CD14-positive monocyte (primary cell): ENCODE measurements at regions not wholly inside any gene's neighbourhood (a gene's known extent, or its start where the extent isn't known, plus 50 kb on each side); places are given as distances from the start of the nearest gene placed in this dataset.

Source experiments
- DNase-seq, 3 donors: peaks; one replicate each; pipeline ENCODE4 v3.0.0-alpha.2; 2011 to 2022
- H2AFZ ChIP-seq: 2 replicates; pipeline ENCODE4 v1.6.0; 2012; ENCODE audit warnings: mild to moderate bottlenecking, low read depth, low read length, inconsistent platforms; ENCODE audit not compliant: insufficient read depth, poor library complexity, severe bottlenecking
- H3K27ac ChIP-seq, 2 donors: 1 replicate in 1 of 2; 2 replicates in 1 of 2; pipeline ENCODE4 v1.5.1; 2012 to 2013; ENCODE audit warnings: low read length in 2 of 2, control low read depth in 1 of 2, inconsistent platforms in 1 of 2, low read depth in 1 of 2, mild to moderate bottlenecking in 1 of 2
- H3K27me3 ChIP-seq, 2 donors: one replicate each; pipeline versions ENCODE4 v1.6.0 to v1.6.1; 2011 to 2013; ENCODE audit warnings: low read length in 2 of 2; ENCODE audit not compliant: control insufficient read depth in 2 of 2, insufficient read depth in 2 of 2
- H3K36me3 ChIP-seq, 2 donors: replicated peaks in 1 of 2; 1 replicate in 1 of 2; 2 replicates in 1 of 2; pipeline versions ENCODE4 v1.5.1 to v1.6.1; 2012 to 2013; ENCODE audit warnings: low read length in 2 of 2, control low read depth in 1 of 2, inconsistent platforms in 1 of 2, mild to moderate bottlenecking in 1 of 2; ENCODE audit not compliant: insufficient read depth in 2 of 2, control insufficient read depth in 1 of 2
- H3K4me1 ChIP-seq, 2 donors: 1 replicate in 1 of 2; 2 replicates in 1 of 2; pipeline versions ENCODE4 v1.5.1 to v1.6.1; 2012 to 2013; ENCODE audit warnings: low read length in 2 of 2, control low read depth in 1 of 2, inconsistent platforms in 1 of 2, mild to moderate bottlenecking in 1 of 2, moderate library complexity in 1 of 2; ENCODE audit not compliant: insufficient read depth in 2 of 2, control insufficient read depth in 1 of 2
- H3K4me2 ChIP-seq: replicated peaks from 2 replicates; pipeline ENCODE3; 2012; ENCODE audit warnings: low read length, moderate library complexity, mild to moderate bottlenecking; ENCODE audit not compliant: poor library complexity, severe bottlenecking; ENCODE audit errors: extremely low read depth
- H3K4me3 ChIP-seq, 3 experiments: fragments of 200-600 bp in 1 of 3; sonication (generic) in 1 of 3; replicated peaks in 1 of 3; 1 replicate in 2 of 3; 2 replicates in 1 of 3; pipeline ENCODE4 v1.5.1; 2011 to 2013; ENCODE audit warnings: low read length in 3 of 3, mild to moderate bottlenecking in 3 of 3, control low read depth in 2 of 3, low read depth in 2 of 3, inconsistent platforms in 1 of 3, moderate library complexity in 1 of 3
- H3K79me2 ChIP-seq: 2 replicates; pipeline ENCODE4 v1.6.0; 2012; ENCODE audit warnings: mild to moderate bottlenecking, control low read depth, inconsistent platforms, low read length, moderate library complexity; ENCODE audit not compliant: insufficient read depth
- H3K9ac ChIP-seq: 2 replicates; pipeline ENCODE4 v1.6.0; 2017; ENCODE audit warnings: low read length, mild to moderate bottlenecking; ENCODE audit not compliant: insufficient read depth, poor library complexity, severe bottlenecking
- H3K9me3 ChIP-seq, 2 donors: replicated peaks in 1 of 2; 1 replicate in 1 of 2; 2 replicates in 1 of 2; pipeline versions ENCODE4 v1.5.1 to v1.6.1; 2012 to 2013; ENCODE audit warnings: low read length in 2 of 2, control low read depth in 1 of 2; ENCODE audit not compliant: control insufficient read depth in 1 of 2, insufficient read depth in 1 of 2
- H4K20me1 ChIP-seq: 2 replicates; pipeline ENCODE4 v1.6.0; 2012; ENCODE audit warnings: mild to moderate bottlenecking, low read length, control low read depth, moderate library complexity; ENCODE audit not compliant: insufficient read depth
- H3K27ac Mint-ChIP-seq, 7 donors: one replicate each; pipeline ENCODE4 v1.8.0; 2020; ENCODE audit warnings: mild to moderate bottlenecking in 7 of 7, mixed read lengths in 7 of 7, moderate library complexity in 6 of 7, inconsistent platforms in 2 of 7
- H3K27me3 Mint-ChIP-seq, 3 donors: one replicate each; pipeline ENCODE4 v1.8.0; 2021 to 2022; ENCODE audit warnings: low read depth in 3 of 3, mild to moderate bottlenecking in 3 of 3, mixed read lengths in 3 of 3, moderate library complexity in 3 of 3, inconsistent platforms in 1 of 3
- H3K36me3 Mint-ChIP-seq, 2 donors: one replicate each; pipeline ENCODE4 v1.8.0; 2020; ENCODE audit warnings: mixed read lengths in 2 of 2, inconsistent platforms in 1 of 2, mild to moderate bottlenecking in 1 of 2
- H3K4me1 Mint-ChIP-seq: one replicate; pipeline ENCODE4 v1.8.0; 2020; ENCODE audit warnings: mild to moderate bottlenecking, mixed read lengths
- H3K4me3 Mint-ChIP-seq, 2 donors: one replicate each; pipeline ENCODE4 v1.8.0; 2020; ENCODE audit warnings: mild to moderate bottlenecking in 2 of 2, mixed read lengths in 2 of 2, moderate library complexity in 1 of 2
- H3K9me3 Mint-ChIP-seq, 7 donors: one replicate each; pipeline ENCODE4 v1.8.0; 2020 to 2022; ENCODE audit warnings: mixed read lengths in 7 of 7, mild to moderate bottlenecking in 6 of 7, moderate library complexity in 6 of 7, inconsistent platforms in 2 of 7
- CTCF ChIP-seq: fragments of 200-600 bp; IDR thresholded peaks from one replicate; pipeline ENCODE4 v1.8.0; 2022; ENCODE audit warnings: antibody characterized with exemption, mild to moderate bottlenecking
- WGBS: methylation state at CpG from one replicate; pipeline ENCODE4 v1.1.5; 2013; ENCODE audit warnings: missing lambda C conversion rate; ENCODE audit not compliant: insufficient coverage; 5-methylcytosine and 5-hydroxymethylcytosine counted together
- intact Hi-C, 2 donors: fragments of 100-400 bp; cut with micrococcal nuclease; formaldehyde crosslinking; loops; one replicate each; pipeline versions ENCODE4 v1.15.0 to v1.15.1; 2023

GRCh38 chr2:156708051-156708450 lies 271.9 kb downstream of the GPD2 start:
- no peak overlapping the region for H3K27ac ChIP-seq
- no peaks in the 10 kb centered on the region for H3K36me3 ChIP-seq
- H2AFZ ChIP-seq, result no peak overlapping the region
- Mint-ChIP-seq H3K27me3 (peaks cover 0 to 4% (median 0%) of the 10 kb centered on the region in 3 donors), H3K9me3 (peaks cover 0 to 3% (median 2%) of the 10 kb centered on the region in 7 donors), H3K4me1 (no peaks in the 10 kb centered on the region), H3K27ac (no peak overlapping the region), H3K36me3 (no peaks in the 10 kb centered on the region), H3K4me3 (no peak overlapping the region)
- no peaks in the 10 kb centered on the region for H3K4me1 ChIP-seq
- H3K79me2 ChIP-seq, result no peaks in the 10 kb centered on the region
- H3K9ac ChIP-seq, result no peak overlapping the region
- no peaks in the 10 kb centered on the region for H4K20me1 ChIP-seq
- no peaks in the 10 kb centered on the region for H3K9me3 ChIP-seq
- no peak for TF ChIP-seq CTCF
- H3K27me3 ChIP-seq, result no peaks in the 10 kb centered on the region
- WGBS, result no CpG with 5 or more reads among the region's 2 CpGs
- intact Hi-C loops, result no loop called here
- no peak overlapping the region for H3K4me2 ChIP-seq
- no peak for DNase-seq
- H3K4me3 ChIP-seq, result no peak overlapping the region

GRCh38 chr2:156709091-156709490 lies 272.9 kb downstream of the GPD2 start:
- Mint-ChIP-seq H3K27me3 (peaks cover 0 to 4% (median 0%) of the 10 kb centered on the region in 3 donors), H3K4me3 (no peak overlapping the region), H3K4me1 (no peaks in the 10 kb centered on the region), H3K9me3 (peaks cover 0 to 9% (median 3%) of the 10 kb centered on the region in 7 donors), H3K36me3 (no peaks in the 10 kb centered on the region), H3K27ac (no peak overlapping the region)
- Histone ChIP-seq H2AFZ (no peak overlapping the region), H3K79me2 (no peaks in the 10 kb centered on the region), H3K4me3 (no peak overlapping the region), H4K20me1 (no peaks in the 10 kb centered on the region), H3K36me3 (no peaks in the 10 kb centered on the region), H3K9ac (no peak overlapping the region), H3K9me3 (peaks cover 0 to 2% of the 10 kb centered on the region in 2 donors), H3K4me2 (no peak overlapping the region), H3K4me1 (no peaks in the 10 kb centered on the region), H3K27ac (no peak overlapping the region), H3K27me3 (no peaks in the 10 kb centered on the region)
- 92% methylated on average over 3 of the region's 4 CpGs for WGBS
- no peak for DNase-seq
- TF ChIP-seq CTCF, result no peak
- intact Hi-C loops, result no loop called here
